HG02884 (cell line): ENCODE measurements at regions not wholly inside any gene's neighbourhood (a gene's known extent, or its start where the extent isn't known, plus 50 kb on each side); places are given as distances from the start of the nearest gene placed in this dataset.

Experiments used
- ATAC-seq: cut with Tn5 transposase; IDR thresholded peaks from one replicate; pipeline ENCODE4 v1.9.1; 2021; ENCODE audit warnings: mild to moderate bottlenecking, moderate library complexity; ENCODE audit not compliant: unreplicated experiment

GRCh38 chr9:14560194-14560593 lies 133.0 kb downstream of the ZDHHC21 start:
- ATAC-seq: no peak

- ATAC-seq: no peak
These were observed 138.3 kb downstream of the ZDHHC21 start for GRCh38 chr9:14554886-14555285.

GRCh38 chr9:14547245-14548060 lies 145.8 kb downstream of the ZDHHC21 start:
- no peak for ATAC-seq

- no peak for ATAC-seq
These were observed 146.5 kb downstream of the ZDHHC21 start for GRCh38 chr9:14546693-14547092.

GRCh38 chr9:14542071-14542470 lies 151.2 kb downstream of the ZDHHC21 start:
- ATAC-seq: no peak

DNA sequence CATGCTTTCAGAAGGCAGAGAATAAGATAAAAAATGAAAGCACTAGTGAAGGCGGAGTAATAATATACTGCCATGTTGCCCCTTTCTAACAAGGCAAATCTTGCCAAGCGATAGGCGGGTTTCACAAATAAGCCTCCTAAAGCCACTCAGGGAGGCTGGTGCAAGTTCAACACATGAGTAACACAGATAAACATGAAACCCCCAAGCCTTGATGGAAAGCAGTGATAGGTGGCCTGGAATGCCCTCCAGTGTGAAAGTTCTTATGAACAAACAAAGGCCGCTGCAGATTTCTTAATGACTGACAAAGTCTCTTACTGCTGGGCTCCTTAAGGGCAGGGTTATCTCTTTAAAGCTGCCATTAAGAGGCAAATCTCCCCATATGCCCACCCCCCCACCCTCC lies 154.7 kb downstream of the ZDHHC21 start:
- ATAC-seq: no peak

GRCh38 chr9:14535161-14535955 lies 157.9 kb downstream of the ZDHHC21 start:
- ATAC-seq: no peak

DNA sequence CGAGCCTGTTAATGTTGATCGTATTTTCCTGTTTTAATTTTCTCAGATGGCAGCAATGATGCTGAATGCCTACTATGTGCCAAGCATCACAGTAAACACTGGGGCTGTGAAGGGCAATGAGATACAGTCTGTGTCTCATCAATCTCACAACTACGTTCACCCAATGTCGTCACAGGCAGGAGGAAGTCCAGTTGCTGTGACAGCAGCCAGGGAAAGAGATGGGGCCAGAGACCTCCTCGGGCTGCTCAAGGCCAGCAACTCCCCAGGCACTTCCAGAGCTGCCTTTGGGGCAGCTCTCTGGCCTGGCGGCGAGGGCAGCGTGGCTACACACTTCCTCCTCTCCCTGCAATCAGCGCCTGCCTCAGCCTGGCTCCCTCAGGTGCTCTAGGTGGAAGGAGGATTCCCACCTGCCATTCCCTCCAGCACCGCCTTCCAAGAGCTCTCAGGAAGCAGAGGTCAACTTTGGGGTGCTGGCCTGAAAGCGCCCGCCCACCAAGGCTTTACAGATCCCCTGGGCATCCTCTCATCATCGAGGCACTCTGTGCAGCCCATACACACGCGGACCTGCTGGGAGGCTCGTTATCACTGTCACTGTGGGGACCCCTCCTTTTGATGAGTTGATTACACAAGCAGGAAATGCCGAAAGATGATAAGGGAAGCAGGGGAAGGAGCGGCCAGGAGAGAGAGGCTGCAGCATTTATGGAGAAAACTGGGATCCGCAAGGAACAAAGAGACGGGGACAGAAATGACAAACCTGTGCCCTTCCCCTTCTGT lies 159.2 kb downstream of the ZDHHC21 start:
- no peak for ATAC-seq

DNA sequence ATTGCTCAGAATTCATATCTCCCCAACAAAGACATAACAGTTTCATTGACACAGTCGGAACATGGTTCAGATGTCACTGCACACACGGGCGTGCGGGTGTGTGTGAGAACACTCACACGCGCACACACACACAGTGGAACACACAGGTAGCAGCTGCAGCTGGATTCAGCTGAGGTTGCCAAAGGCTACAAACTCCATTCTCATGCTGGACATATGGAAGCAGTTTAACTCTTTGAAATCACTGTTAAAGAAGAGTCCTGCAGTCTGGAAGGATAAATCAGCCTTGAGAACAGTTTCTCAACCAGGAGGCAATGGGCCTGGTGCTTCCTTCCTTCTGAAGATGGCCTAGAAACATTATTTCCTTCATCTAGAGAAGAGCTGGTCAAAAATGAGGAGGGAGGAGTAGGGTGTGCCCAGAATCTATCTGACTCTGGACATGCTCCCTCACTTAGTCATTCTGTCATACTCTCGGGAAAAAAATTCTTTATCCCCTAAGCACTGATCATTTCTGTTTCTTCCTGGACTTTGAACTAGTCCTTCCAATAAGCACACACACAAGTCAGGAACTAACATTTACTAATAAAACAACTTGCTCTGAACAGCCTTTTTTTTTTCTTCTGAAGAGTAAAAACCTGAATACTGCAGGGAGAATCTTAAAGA lies 160.6 kb downstream of the ZDHHC21 start:
- no peak for ATAC-seq

- no peak for ATAC-seq
These were observed 161.6 kb downstream of the ZDHHC21 start for GRCh38 chr9:14531341-14532269.

DNA sequence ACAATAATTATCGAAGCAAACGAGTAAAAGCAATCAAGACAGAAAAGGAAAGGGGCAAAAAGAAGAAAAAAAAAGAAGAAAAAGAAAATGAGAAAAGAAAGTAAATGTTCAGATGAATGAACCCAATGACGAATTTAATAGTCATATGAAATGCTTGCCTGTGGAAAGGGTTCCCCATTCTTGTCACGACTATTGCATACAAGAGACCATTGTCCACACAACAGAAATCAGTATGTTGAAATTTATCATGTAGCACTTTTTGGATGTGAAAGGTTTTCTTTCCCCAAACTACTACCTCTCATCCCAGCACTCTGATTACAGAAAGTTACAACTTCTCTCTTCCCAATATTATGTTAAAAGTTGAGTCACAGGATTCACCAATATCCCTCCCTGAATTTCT lies 162.4 kb downstream of the ZDHHC21 start:
- no peak for ATAC-seq

- ATAC-seq: no peak
These were observed 162.9 kb downstream of the ZDHHC21 start for GRCh38 chr9:14530366-14530765.

- ATAC-seq: no peak
These were observed 163.6 kb downstream of the ZDHHC21 start for GRCh38 chr9:14529629-14530028.

GRCh38 chr9:14529054-14529453 lies 164.2 kb downstream of the ZDHHC21 start:
- no peak for ATAC-seq

- no peak for ATAC-seq
These were observed 166.7 kb downstream of the ZDHHC21 start for GRCh38 chr9:14526504-14526903.

GRCh38 chr9:14525856-14526255 lies 167.4 kb downstream of the ZDHHC21 start:
- ATAC-seq: no peak

DNA sequence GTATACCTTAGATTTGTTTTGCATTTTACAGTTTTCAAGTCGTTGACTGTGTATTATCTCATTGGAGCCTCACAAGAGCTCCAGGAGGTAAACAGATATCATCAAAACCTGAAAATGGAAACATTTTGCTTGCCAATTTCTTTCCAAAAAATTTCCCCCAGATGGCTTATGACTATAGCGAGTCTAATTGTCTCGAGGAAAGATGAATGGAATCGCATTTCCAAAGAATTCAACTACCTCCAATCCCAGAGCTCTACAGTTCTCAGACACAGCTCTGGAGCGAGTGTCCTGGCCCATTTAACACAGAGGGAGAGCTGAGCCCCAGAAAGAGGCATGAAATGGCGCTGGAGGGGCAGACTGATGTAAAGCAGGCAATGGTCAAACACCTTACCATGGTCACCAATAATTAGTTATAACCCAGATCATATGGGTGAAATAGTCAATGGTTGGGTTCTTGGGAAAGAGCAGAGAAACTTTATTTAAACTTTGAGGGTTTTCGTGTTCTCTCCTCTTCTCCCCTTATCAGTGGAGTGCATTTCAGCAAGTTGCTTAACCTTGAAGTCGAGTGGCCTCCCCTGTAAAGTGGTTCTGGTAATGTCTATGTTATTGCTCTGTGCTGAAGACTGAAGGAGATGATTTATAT lies 168.2 kb downstream of the ZDHHC21 start:
- no peak for ATAC-seq

DNA sequence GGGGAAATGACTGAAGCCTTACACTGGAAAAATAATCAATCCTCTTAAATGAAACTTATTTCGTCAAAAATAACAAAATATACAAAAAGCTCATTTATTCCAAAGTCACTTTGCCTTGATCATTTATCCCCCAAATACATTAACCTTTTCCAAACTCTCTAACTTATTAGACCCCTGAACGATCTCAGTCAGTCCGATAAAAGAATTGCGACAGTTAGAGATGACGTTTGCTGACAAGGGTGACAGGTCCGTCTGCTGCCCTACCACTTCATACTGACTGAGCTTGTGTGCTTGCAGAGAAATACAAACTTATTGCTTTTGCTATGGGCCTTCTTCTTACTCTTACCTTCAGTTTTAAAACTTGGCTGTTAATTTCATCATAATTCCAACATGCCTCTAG lies 169.7 kb downstream of the ZDHHC21 start:
- ATAC-seq: no peak

DNA sequence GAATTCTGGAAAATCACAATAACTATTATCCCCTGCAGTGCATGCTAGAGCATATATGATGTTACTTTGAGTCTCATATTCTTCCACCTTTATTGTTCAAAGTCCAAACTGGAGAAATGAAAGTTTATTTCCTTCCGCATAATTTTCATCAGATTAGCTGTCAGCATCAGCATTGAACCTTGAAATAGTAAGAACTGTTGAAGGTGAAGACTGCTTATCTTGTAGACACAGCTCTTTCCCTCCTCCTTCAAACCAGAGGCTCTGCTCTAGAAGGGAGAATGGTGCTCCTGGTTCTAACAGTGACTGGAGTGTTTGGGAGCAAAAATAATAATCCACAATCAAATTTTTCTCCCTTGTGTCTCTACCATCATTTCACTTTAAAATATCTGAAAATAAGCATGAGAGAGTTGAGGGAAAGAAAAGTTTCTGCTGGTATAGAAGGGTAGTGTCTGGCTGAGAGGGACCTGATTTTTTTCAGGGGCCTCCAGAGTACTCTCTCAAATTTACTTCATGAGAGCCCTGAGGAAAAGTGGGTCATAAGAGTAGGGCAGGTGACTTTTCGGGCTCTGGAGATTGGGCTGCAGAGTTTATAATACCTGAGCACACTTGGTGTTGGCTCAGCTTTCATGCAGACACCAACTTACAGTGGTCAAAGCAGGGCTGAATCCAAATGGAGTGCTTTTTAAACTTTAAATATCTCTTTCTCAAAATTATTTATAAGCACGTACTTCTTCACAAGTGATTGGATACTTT lies 170.4 kb downstream of the ZDHHC21 start:
- no peak for ATAC-seq
